Epithelial cell of esophagus (primary cell): ENCODE measurements at regions not wholly inside any gene's neighbourhood (a gene's known extent, or its start where the extent isn't known, plus 50 kb on each side); places are given as distances from the start of the nearest gene placed in this dataset.
"Not testable (repeated sequence)": the region's sequence is repeated elsewhere in the genome, so short reads cannot be mapped to it uniquely, and the experiment has no call there.

ENCODE experiments used
- DNase-seq: peaks from one replicate; pipeline ENCODE4 v3.0.0; 2010; ENCODE audit warnings: low read depth
- H3K4me3 ChIP-seq: 2 replicates; pipeline ENCODE4 v1.5.1; 2011; ENCODE audit warnings: mild to moderate bottlenecking, low read length, control low read depth
- TF ChIP-seq, protein P1 (sequence below): IDR thresholded peaks from 2 replicates; pipeline ENCODE4 v1.5.1; 2011; ENCODE audit warnings: low read depth, mild to moderate bottlenecking, low read length, control low read depth, inconsistent platforms; ENCODE audit not compliant: insufficient read depth; ENCODE audit errors: missing control alignments

DNA sequence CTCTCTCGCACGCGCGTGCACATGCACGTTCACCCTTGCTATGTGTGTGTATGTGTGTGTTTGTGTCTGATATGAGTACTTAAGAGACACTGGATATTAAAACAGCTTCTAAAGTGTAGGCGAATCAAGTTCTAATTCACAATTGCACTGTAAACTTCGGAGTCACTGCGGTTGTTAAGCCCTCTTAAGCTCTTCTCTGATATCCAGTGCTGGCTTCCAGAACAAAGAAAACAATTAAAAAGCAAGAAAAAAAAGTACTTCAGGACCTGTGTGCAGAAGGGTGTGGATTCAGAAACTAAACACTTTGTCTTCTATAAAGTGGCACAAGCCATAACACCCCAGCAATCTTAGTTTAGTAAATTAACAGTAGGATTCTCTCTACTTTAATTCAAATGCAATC, 300.2 kb downstream of the PCDH7 start:
- TF ChIP-seq, protein P1, sequence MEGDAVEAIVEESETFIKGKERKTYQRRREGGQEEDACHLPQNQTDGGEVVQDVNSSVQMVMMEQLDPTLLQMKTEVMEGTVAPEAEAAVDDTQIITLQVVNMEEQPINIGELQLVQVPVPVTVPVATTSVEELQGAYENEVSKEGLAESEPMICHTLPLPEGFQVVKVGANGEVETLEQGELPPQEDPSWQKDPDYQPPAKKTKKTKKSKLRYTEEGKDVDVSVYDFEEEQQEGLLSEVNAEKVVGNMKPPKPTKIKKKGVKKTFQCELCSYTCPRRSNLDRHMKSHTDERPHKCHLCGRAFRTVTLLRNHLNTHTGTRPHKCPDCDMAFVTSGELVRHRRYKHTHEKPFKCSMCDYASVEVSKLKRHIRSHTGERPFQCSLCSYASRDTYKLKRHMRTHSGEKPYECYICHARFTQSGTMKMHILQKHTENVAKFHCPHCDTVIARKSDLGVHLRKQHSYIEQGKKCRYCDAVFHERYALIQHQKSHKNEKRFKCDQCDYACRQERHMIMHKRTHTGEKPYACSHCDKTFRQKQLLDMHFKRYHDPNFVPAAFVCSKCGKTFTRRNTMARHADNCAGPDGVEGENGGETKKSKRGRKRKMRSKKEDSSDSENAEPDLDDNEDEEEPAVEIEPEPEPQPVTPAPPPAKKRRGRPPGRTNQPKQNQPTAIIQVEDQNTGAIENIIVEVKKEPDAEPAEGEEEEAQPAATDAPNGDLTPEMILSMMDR: no peak
- H3K4me3 ChIP-seq: no peak overlapping the region
- DNase-seq: no peak

DNA sequence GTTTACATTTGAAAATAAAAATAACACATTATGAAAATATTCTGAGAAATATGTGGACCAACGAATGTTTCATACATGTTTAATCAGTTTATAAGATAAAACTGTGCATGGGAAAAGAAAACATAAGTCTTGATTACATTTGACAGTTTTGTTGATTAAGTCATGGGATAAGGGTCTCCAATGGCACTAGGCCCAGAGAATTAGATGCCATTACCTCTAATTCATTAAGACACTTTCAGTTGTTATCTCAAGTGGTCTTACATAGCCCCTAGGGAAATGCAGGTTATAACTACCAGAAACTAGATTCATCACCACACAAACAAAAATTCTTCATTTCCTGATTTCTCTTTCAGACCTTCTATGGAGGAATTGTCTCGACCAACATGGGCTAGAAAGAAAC, 300.8 kb downstream of the PCDH7 start:
- TF ChIP-seq, protein P1: no peak
- no peak overlapping the region for H3K4me3 ChIP-seq
- no peak for DNase-seq

DNA sequence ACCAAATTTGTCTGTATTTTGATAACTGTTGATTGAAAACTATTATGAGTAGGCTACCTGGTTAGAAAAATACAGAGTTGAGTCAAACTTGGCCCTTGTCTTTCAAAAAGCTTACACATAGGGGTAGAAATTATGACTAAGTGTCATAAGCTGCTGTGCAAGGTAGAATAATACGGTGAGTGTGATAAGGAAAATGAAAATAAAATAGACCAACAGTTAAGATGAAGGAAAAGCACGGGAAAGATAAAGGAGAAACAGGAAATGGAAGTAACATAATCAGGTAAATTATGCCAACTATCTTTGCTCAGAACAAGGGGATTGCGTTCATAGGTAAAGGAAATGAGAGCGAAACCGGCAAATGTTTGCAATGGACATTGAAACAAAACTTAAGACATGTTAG, 302.5 kb downstream of the PCDH7 start:
- H3K4me3 ChIP-seq: no peak overlapping the region
- peak; percentile 7 for DNase-seq
- TF ChIP-seq, protein P1: no peak

DNA sequence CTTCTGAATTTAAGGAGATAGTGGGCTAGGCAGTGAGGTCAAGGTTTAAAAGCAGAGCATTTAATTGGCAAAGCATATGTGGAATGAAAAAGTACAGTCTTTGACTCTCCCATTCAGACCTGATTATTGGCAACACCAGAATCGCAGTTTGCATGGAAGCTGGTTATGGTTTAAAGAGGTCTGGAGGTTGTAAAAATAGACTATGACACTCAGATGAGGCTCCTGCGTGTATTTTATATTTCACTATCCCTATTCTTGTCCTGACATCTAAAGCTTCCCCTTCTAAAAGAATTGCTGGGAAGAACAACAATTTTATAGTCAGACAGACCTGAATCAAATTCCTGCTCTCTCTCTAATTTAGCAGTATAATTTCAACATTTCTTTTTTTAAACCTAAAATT, 302.9 kb downstream of the PCDH7 start:
- no peak for DNase-seq
- H3K4me3 ChIP-seq: no peak overlapping the region
- TF ChIP-seq, protein P1: no peak

DNA sequence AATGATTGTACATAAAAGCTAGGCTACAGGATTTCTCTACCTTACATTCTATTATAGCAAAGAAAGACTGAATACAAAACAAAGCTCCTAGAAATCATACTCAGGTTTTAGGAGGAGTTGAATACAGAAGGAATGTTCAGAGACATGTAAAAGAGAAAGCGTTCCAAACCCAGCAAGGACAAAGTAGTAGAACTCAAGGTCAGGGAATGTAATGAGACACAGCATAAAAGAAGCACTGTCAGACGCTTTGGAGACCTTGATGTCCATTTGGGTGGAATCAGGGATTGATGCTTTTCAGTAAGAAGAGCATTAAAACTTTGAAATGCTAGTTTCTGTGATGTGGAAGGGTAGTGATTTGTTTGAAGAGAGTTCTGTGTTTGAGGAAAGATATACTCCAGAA, 303.6 kb downstream of the PCDH7 start:
- no peak overlapping the region for H3K4me3 ChIP-seq
- TF ChIP-seq, protein P1: no peak
- no peak for DNase-seq

DNA sequence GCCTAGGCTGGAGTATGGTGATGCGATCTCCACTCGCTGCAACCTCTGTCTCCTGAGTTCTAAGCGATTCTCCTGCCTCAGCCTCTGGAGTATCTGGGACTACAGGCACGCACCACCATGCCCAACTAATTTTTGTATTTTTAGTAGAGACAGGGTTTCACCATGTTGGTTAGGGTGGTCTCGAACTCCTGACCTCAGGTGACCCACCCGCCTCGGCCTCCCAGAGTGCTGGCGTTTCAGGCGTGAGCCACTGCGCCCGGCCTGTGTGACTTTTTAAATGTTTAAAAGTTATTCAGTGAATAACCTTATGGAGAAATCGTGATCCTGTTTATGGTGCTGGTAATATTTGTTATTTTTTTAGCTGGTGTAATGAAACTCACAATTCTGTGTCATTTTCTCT, 304.6 kb downstream of the PCDH7 start:
- H3K4me3 ChIP-seq, DNase-seq: not testable (repeated sequence)

DNA sequence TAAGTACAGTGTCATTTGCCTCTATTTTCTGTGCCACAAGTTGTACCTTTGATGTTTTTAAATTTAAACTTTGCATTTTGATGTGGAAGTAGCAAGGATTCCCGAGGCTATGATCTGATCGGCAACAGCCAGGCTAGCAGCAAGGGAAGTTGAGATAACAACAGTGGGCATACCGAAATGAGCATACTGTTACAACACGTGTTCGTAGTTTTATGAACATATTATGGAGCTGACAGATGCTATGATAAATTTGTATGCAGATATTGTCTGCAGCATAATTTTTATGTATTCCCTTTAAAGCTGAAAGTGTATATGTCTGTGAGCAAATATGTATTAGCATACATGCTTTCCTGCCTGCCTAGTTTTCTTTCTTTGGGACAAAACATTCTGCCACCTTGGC, 306.1 kb downstream of the PCDH7 start:
- TF ChIP-seq, protein P1: no peak
- DNase-seq: no peak
- H3K4me3 ChIP-seq: no peak overlapping the region

DNA sequence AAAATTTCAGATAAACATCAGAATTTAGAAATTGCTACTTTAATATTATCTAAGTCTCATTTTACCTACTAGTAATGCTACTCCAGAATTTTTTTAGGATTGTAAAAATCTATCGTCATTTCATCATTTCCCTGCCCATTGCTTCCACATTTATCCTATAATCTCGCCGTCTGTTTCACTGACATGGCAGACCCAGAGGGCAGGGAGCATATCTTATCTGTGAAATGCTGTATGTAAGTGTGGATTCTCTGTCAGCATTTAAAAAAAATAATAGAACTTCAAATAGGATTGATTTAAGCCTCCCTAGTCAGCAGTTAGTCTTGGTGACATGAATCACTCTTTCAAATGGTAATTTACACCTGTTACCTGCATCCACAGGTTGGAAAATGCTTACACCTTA, 314.4 kb downstream of the PCDH7 start:
- TF ChIP-seq, protein P1: no peak
- DNase-seq: no peak
- H3K4me3 ChIP-seq: no peak overlapping the region
